ENCODE measurements at regions not wholly inside any gene's neighbourhood (a gene's known extent, or its start where the extent isn't known, plus 50 kb on each side); places are given as distances from the start of the nearest gene placed in this dataset.

DNA sequence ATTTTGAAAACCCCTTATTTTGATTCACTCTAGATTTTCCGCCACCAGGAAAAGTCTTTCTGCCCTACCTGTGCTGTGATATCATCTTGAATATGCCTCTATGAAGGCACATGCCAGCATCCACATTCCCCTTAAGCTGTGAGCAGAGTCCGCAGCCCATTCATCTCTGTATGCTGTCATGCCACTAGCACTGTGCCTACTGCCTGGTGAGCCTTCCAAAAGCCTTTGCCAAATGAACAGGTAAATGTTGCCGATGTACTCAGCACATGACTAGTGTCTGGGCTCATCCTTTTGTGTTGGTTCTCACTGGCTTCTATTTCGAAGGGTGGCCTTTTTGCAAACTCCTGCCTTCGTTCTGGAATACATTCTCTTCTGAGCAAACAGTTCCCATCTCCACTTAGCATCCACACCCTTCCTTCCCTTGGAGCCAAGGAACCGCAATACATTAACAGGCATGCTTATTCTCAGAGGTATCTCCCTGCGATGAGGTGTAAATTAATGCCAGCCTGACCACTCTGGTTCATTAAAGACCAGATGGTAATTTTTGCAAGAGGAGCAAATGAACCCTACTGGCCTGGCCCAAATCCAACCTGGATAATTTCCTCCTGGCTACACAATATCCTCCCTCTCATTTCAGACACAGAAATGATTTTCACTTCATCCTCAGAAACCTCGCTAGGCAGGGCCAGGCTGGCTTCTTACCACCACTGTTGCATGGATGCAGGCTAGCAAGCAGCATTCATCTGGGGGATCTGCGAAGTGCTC, 339.7 kb upstream of the NFE2L3 start:
- H3K4me1 Mint-ChIP-seq (ENCODE audit: low read depth) = no peaks in the 10 kb centered on the region
- no peak overlapping the region for H3K4me3 Mint-ChIP-seq
- ChIA-PET CTCF (no interaction called here), POLR2A (no interaction called here)
- no peaks in the 10 kb centered on the region for H3K9me3 Mint-ChIP-seq (ENCODE audit: insufficient read depth)
- DNase-seq = no peak
- peaks cover 17% of the 10 kb centered on the region for H3K27me3 Mint-ChIP-seq (ENCODE audit: low read depth)
- H3K36me3 Mint-ChIP-seq (ENCODE audit: low read depth) = no peaks in the 10 kb centered on the region
- no peak for ATAC-seq
- no peak overlapping the region for H3K27ac Mint-ChIP-seq

DNA sequence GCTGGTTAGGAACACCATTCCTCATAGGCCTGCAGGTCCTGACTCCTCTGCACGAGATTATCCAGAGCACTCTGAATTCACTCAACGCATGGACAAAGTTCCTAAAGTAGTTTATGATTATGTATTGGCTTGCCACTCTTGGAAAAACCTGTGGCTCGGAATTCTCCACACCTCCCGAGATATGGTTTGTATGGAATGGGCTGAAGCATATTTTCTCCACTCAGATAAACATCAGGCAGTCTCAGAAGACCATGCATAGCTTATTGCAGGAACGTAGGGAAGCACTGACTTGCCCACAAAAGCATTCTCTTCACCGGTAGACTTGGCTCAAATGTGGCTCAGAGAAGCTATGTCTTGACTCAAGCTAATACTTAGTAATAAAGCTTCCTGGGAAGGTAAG, 338.6 kb upstream of the NFE2L3 start:
- Mint-ChIP-seq H3K4me1 (ENCODE audit: low read depth) (no peaks in the 10 kb centered on the region), H3K27me3 (ENCODE audit: low read depth) (peaks cover 18% of the 10 kb centered on the region), H3K36me3 (ENCODE audit: low read depth) (no peaks in the 10 kb centered on the region), H3K27ac (no peak overlapping the region), H3K9me3 (ENCODE audit: insufficient read depth) (no peaks in the 10 kb centered on the region), H3K4me3 (no peak overlapping the region)
- ATAC-seq (no peak), DNase-seq (no peak)
- POLR2A ChIA-PET = no interaction called here
- CTCF ChIA-PET = no interaction called here

DNA sequence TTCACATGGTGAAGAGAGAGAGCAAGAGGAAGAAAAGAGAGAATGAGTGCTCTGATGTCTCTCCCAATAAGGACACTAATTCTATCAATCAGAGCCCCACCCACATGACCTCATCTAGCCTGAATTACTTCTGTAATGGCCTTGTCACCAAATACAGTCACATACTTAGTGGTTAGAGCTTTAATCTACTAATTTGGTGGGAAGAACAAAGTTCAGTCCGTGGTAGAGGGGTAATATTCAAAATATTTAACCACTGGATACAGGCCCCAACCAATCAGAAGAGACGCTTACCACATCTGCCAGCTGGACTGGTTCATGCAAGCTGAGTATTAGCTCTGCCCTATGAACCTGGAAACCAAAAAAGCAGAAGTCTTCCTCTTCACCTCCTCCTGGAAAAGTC, 336.3 kb upstream of the NFE2L3 start:
- CTCF ChIA-PET = no interaction called here
- Mint-ChIP-seq H3K27me3 (ENCODE audit: low read depth) (peaks cover 18% of the 10 kb centered on the region), H3K36me3 (ENCODE audit: low read depth) (no peaks in the 10 kb centered on the region), H3K4me3 (no peak overlapping the region), H3K27ac (no peak overlapping the region), H3K4me1 (ENCODE audit: low read depth) (no peaks in the 10 kb centered on the region), H3K9me3 (ENCODE audit: insufficient read depth) (no peaks in the 10 kb centered on the region)
- no peak for DNase-seq
- POLR2A ChIA-PET = no interaction called here
- ATAC-seq = no peak

DNA sequence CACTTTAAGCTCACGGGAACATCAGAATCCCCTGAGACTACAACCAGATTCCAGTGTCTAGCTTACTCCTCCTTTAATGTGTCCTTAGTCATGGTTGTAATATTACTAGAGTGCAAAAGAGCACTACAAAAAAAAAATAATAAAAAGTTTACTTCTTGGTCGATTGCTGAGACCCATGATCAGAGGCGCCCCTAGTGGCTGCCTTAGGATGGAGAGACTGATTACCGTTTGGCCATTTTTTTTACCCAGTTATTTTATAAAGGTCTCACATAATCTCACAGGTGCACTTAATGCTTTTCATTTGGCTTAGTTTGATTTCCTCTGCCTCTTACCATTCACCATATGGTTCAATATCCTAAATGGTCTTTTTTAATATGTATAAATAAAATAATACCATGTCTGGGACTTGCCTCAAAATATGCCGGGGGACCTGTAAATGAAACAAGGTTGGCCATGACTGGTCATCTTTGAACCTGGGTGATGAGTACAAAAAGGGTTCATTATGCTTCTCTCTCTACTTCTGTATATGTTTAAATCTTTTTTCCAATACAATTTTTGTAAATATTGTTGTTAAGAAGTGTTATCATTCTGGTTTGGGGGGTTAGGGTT, 331.5 kb upstream of the NFE2L3 start:
- CTCF ChIA-PET = no interaction called here
- no peak for ATAC-seq
- DNase-seq = no peak
- Mint-ChIP-seq H3K4me1 (ENCODE audit: low read depth) (no peaks in the 10 kb centered on the region), H3K27ac (no peak overlapping the region), H3K36me3 (ENCODE audit: low read depth) (no peaks in the 10 kb centered on the region), H3K27me3 (ENCODE audit: low read depth) (peaks cover 21% of the 10 kb centered on the region), H3K4me3 (no peak overlapping the region), H3K9me3 (ENCODE audit: insufficient read depth) (no peaks in the 10 kb centered on the region)
- POLR2A ChIA-PET = no interaction called here

DNA sequence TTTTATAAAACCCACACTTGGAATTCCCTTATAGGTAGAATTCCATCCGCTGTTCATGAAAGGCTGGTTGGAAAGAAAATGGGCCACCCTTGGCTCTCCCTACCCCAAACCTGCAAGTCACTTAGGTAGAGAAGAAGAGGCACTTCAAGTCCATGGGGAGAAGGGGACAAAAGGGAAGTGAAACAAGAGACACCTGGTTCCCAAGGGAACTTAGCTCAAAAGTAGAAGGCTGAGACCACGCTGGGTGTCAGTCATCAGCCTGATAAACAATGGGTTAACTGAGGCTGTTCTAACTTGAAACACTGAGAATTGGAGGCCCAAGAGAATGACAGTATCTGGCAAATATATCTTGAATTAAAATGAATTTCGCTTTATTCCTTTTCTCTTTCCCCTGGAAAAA, 330.8 kb upstream of the NFE2L3 start:
- no peak for ATAC-seq
- Mint-ChIP-seq H3K4me1 (ENCODE audit: low read depth) (no peaks in the 10 kb centered on the region), H3K36me3 (ENCODE audit: low read depth) (no peaks in the 10 kb centered on the region), H3K9me3 (ENCODE audit: insufficient read depth) (no peaks in the 10 kb centered on the region), H3K4me3 (no peak overlapping the region), H3K27ac (no peak overlapping the region), H3K27me3 (ENCODE audit: low read depth) (peaks cover 21% of the 10 kb centered on the region)
- POLR2A ChIA-PET = no interaction called here
- CTCF ChIA-PET = no interaction called here
- DNase-seq = no peak

DNA sequence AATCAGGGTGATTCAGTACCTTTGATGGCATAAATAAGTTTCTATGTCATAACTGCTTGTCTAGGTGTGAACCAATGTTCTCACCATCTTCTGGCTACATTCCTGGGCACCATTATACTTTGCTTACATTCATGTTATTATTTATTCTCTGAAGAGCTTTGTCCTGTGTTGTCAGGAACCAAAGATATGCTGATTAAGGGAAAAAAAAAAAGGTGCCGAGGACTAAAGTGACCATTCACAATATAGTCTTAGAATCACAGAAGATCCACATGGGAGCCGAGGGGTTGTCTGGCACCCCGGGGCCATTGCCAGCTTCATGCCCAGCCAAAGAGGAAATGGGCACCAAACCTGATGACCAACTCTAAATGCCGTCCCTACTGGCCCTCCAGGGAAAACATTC, 329.2 kb upstream of the NFE2L3 start:
- ATAC-seq (no peak), DNase-seq (no peak)
- H3K36me3 Mint-ChIP-seq (ENCODE audit: low read depth) = no peaks in the 10 kb centered on the region
- POLR2A ChIA-PET = no interaction called here
- no peaks in the 10 kb centered on the region for H3K9me3 Mint-ChIP-seq (ENCODE audit: insufficient read depth)
- no peaks in the 10 kb centered on the region for H3K4me1 Mint-ChIP-seq (ENCODE audit: low read depth)
- CTCF ChIA-PET = no interaction called here
- no peak overlapping the region for H3K4me3 Mint-ChIP-seq
- H3K27ac Mint-ChIP-seq = no peak overlapping the region
- H3K27me3 Mint-ChIP-seq (ENCODE audit: low read depth) = peaks cover 16% of the 10 kb centered on the region

DNA sequence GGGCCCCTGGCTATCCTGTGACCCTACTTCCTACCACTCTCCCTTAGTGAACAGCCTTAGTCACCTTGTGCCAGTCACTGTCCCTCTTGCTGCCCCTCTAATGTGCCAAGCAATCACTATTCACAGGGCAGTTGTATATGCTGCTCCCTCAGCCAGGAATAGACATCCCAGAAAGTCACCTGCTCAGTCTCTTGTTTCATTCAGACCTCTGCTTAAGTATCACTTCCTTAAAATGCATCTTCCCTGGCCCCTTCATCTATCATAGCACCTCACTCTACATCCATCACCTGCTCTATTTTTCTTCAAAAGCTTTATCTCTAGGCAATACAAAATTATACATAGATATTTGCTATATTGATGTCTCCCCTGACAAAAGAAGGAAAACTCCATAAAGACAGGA, 328.4 kb upstream of the NFE2L3 start:
- Mint-ChIP-seq H3K4me1 (ENCODE audit: low read depth) (no peaks in the 10 kb centered on the region), H3K27me3 (ENCODE audit: low read depth) (peaks cover 12% of the 10 kb centered on the region), H3K27ac (no peak overlapping the region), H3K36me3 (ENCODE audit: low read depth) (no peaks in the 10 kb centered on the region), H3K9me3 (ENCODE audit: insufficient read depth) (no peaks in the 10 kb centered on the region), H3K4me3 (no peak overlapping the region)
- no peak for ATAC-seq
- DNase-seq = no peak
- POLR2A ChIA-PET = no interaction called here
- CTCF ChIA-PET = no interaction called here

DNA sequence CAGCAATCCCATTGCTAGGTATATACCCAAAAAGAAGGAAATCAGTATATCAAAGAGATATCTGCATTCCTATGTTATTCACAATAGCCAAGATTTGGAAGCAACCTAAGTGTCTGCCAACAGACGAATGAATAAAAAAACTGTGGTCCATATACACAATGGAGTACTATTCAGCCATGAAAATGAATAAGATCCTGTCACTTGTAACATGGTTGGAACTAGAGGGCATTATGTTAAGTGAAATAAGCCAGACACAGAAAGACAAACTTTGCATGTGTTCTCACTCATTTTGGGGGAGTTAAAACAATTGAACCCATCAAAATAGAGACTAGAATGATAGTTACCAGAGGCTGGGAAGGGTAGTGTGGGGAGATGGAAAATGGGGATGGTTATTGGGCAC, 323.5 kb upstream of the NFE2L3 start:
- H3K4me3 Mint-ChIP-seq = no peak overlapping the region
- H3K4me1 Mint-ChIP-seq (ENCODE audit: low read depth) = no peaks in the 10 kb centered on the region
- no peak overlapping the region for H3K27ac Mint-ChIP-seq
- POLR2A ChIA-PET = no interaction called here
- no peaks in the 10 kb centered on the region for H3K36me3 Mint-ChIP-seq (ENCODE audit: low read depth)
- ATAC-seq (no peak), DNase-seq (no peak)
- H3K27me3 Mint-ChIP-seq (ENCODE audit: low read depth) = peaks cover 9% of the 10 kb centered on the region
- H3K9me3 Mint-ChIP-seq (ENCODE audit: insufficient read depth) = no peaks in the 10 kb centered on the region
- CTCF ChIA-PET = no interaction called here

DNA sequence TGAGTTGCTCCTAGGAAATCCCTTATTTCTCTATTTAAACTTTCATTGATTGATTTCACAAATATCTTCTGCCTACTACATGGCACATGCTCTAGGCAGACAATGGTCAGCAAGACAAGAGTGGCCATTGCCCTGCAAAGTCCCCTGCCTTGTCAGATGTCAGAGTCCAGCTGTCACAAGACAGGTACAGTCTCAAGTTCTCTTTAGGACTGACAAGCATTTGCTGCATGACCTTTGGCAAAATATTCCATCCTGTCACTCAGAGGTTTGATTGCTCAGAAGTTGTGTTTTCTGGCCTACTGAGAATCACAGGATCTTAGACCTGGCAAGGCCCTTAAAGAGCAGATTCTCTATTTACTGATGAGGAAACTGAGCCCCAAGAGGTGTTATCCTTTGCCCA, 322.3 kb upstream of the NFE2L3 start:
- Mint-ChIP-seq H3K36me3 (ENCODE audit: low read depth) (no peaks in the 10 kb centered on the region), H3K4me3 (no peak overlapping the region), H3K27ac (no peak overlapping the region), H3K4me1 (ENCODE audit: low read depth) (no peaks in the 10 kb centered on the region), H3K9me3 (ENCODE audit: insufficient read depth) (no peaks in the 10 kb centered on the region), H3K27me3 (ENCODE audit: low read depth) (peaks cover 6% of the 10 kb centered on the region)
- DNase-seq (no peak), ATAC-seq (no peak)
- ChIA-PET POLR2A (no interaction called here), CTCF (no interaction called here)

DNA sequence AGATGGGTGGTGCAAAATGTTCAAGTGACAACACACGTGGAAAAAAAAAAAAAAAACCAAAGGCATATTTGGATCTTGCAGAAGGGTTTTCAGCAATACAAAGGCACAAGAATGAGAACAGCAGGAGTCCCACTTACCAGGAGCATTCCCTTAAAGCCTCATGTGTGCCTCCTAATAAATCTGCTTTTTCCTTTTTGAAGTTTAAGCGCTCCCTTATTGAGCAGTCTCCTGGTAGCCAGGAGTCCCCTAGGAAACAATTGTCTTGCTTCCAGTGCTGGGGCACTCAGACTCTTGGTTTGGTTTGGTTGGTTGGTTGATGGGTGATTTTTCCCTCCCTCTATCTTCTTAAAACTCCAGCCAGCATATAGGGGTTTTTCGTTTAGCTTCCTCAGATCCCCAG, 321.8 kb upstream of the NFE2L3 start:
- Mint-ChIP-seq H3K27ac (no peak overlapping the region), H3K9me3 (ENCODE audit: insufficient read depth) (no peaks in the 10 kb centered on the region), H3K4me3 (no peak overlapping the region), H3K27me3 (ENCODE audit: low read depth) (peaks cover 4% of the 10 kb centered on the region), H3K4me1 (ENCODE audit: low read depth) (no peaks in the 10 kb centered on the region), H3K36me3 (ENCODE audit: low read depth) (no peaks in the 10 kb centered on the region)
- DNase-seq (no peak), ATAC-seq (no peak)
- ChIA-PET CTCF (no interaction called here), POLR2A (no interaction called here)

DNA sequence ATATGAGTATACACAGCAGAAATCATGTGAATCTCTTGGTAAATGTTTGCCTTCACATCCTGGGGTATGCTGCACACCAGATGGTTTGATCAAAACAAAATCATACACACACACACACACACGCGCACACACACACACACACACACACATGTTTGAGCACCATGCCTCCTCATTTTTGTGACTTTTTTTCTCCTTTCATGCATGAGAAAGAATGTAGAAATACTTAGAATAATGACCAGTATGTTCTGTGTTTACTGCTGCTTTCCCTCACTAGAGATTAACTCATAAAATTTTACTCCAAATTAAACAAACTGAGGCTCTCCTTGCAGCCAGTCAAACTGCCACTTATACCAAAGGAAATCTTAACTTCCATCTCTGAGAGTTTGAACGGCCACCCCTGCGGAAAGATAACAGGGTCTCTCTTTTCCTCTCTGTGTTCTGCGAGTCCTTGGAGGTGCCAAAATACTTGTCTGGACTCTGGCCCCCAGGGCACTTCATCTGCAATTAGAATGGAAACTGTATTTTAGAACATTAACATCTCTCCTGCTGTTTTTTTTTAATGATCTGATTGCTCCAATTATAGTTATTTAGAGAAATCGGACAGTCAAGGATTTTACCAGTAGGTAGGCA, 320.8 kb upstream of the NFE2L3 start:
- DNase-seq (no peak), ATAC-seq (no peak)
- Mint-ChIP-seq H3K9me3 (ENCODE audit: insufficient read depth) (no peaks in the 10 kb centered on the region), H3K36me3 (ENCODE audit: low read depth) (no peaks in the 10 kb centered on the region), H3K4me3 (no peak overlapping the region), H3K4me1 (ENCODE audit: low read depth) (no peaks in the 10 kb centered on the region), H3K27ac (no peak overlapping the region), H3K27me3 (ENCODE audit: low read depth) (peaks cover 4% of the 10 kb centered on the region)
- POLR2A ChIA-PET = no interaction called here
- CTCF ChIA-PET = no interaction called here

DNA sequence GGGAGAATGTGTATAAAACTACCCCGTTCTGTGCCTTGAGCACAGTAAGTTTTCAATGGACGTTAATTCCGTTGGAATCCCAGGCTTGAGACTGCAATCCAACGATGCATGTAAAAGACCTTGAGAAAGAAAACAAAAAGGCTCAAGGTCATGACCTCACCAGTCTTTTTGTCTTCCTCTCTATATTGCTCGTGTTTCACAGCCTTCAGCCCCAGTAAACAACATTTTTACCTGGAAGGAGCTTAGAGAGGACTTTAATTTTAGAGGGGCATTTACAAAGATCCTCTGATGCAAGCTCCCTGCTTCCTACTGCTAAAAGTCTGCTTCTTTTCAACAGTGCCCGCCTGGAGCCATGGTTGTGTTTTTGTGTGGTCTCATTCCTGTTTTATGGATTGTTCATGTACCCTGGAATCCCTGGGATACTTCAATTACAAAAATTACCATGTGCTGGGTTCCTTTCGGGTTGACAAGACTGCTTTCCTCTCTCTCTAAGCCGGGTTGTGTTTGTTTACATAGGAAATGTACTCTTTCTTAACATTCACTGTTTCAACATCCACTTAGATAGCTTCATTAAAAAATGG, 320.1 kb upstream of the NFE2L3 start:
- H3K36me3 Mint-ChIP-seq (ENCODE audit: low read depth) = no peaks in the 10 kb centered on the region
- POLR2A ChIA-PET = no interaction called here
- no peaks in the 10 kb centered on the region for H3K4me1 Mint-ChIP-seq (ENCODE audit: low read depth)

More for the DNA sequence above, 320.1 kb upstream of the NFE2L3 start:
- no peak overlapping the region for H3K27ac Mint-ChIP-seq
- no peaks in the 10 kb centered on the region for H3K9me3 Mint-ChIP-seq (ENCODE audit: insufficient read depth)
- ATAC-seq (no peak), DNase-seq (no peak)
- CTCF ChIA-PET = no interaction called here
- no peak overlapping the region for H3K4me3 Mint-ChIP-seq
- H3K27me3 Mint-ChIP-seq (ENCODE audit: low read depth) = peaks cover 10% of the 10 kb centered on the region
